Mesenchymal stem cell (in vitro differentiated cells and primary cell): ENCODE measurements at regions not wholly inside any gene's neighbourhood (a gene's known extent, or its start where the extent isn't known, plus 50 kb on each side); places are given as distances from the start of the nearest gene placed in this dataset.

Experiments used
- DNase-seq: peaks from one replicate; pipeline ENCODE4 v3.0.0-alpha.2; 2013
- H2AFZ ChIP-seq: one replicate; pipeline ENCODE4 v1.6.1; 2013; ENCODE audit warnings: low read depth, mild to moderate bottlenecking, control low read depth, inconsistent platforms, low read length, moderate library complexity
- H2AK5ac ChIP-seq: 2 replicates; pipeline ENCODE4 v1.6.1; 2013; ENCODE audit warnings: low read length, moderate library complexity, mild to moderate bottlenecking, inconsistent platforms; ENCODE audit not compliant: severe bottlenecking
- H2BK120ac ChIP-seq: one replicate; pipeline ENCODE4 v1.6.1; 2013; ENCODE audit warnings: low read depth, mild to moderate bottlenecking, inconsistent platforms, low read length, moderate library complexity
- H2BK12ac ChIP-seq, 2 experiments: one replicate each; pipeline ENCODE4 v1.6.1; 2013; ENCODE audit warnings: inconsistent platforms in 2 of 2, low read length in 2 of 2, mild to moderate bottlenecking in 2 of 2, moderate library complexity in 2 of 2, control low read depth in 1 of 2
- H2BK15ac ChIP-seq: one replicate; pipeline ENCODE4 v1.6.1; 2013; ENCODE audit warnings: mild to moderate bottlenecking, low read depth, inconsistent platforms; ENCODE audit not compliant: poor library complexity, severe bottlenecking
- H2BK5ac ChIP-seq: 2 replicates; pipeline ENCODE4 v1.6.1; 2013; ENCODE audit warnings: low read depth, mild to moderate bottlenecking, low read length, control low read depth, inconsistent platforms; ENCODE audit not compliant: poor library complexity, severe bottlenecking
- H3K14ac ChIP-seq, 2 experiments: one replicate each; pipeline ENCODE4 v1.6.1; 2013; ENCODE audit warnings: inconsistent platforms in 2 of 2, low read length in 2 of 2, control low read depth in 1 of 2, mild to moderate bottlenecking in 1 of 2, moderate library complexity in 1 of 2
- H3K18ac ChIP-seq, 2 experiments: one replicate each; pipeline ENCODE4 v1.6.1; 2013; ENCODE audit warnings: inconsistent platforms in 2 of 2, low read length in 2 of 2, control low read depth in 1 of 2, low read depth in 1 of 2, mild to moderate bottlenecking in 1 of 2
- H3K23ac ChIP-seq, 2 experiments: one replicate each; pipeline ENCODE4 v1.6.1; 2013; ENCODE audit warnings: inconsistent platforms in 2 of 2, low read length in 2 of 2, mild to moderate bottlenecking in 2 of 2, moderate library complexity in 2 of 2, control low read depth in 1 of 2
- H3K27ac ChIP-seq: 2 replicates; pipeline ENCODE4 v1.5.1; 2013; ENCODE audit warnings: mild to moderate bottlenecking, moderate library complexity, low read length, control low read depth, inconsistent platforms; ENCODE audit not compliant: poor library complexity, severe bottlenecking
- H3K27me3 ChIP-seq, 2 experiments: 2 replicates each; pipeline versions ENCODE4 v1.6.1 to v1.7.0; 2013; ENCODE audit warnings: low read length in 2 of 2, mild to moderate bottlenecking in 2 of 2, moderate library complexity in 2 of 2, control low read depth in 1 of 2, inconsistent platforms in 1 of 2; ENCODE audit not compliant: control insufficient read depth in 1 of 2, insufficient read depth in 1 of 2
- H3K36me3 ChIP-seq, 2 experiments: 2 replicates each; pipeline versions ENCODE4 v1.6.1 to v1.7.0; 2013; ENCODE audit warnings: low read length in 2 of 2, control low read depth in 1 of 2, inconsistent platforms in 1 of 2, low read depth in 1 of 2, mild to moderate bottlenecking in 1 of 2; ENCODE audit not compliant: insufficient read depth in 2 of 2, control insufficient read depth in 1 of 2
- H3K4ac ChIP-seq, 2 experiments: one replicate each; pipeline ENCODE4 v1.6.1; 2013; ENCODE audit warnings: inconsistent platforms in 2 of 2, low read length in 2 of 2, mild to moderate bottlenecking in 2 of 2, moderate library complexity in 2 of 2, control low read depth in 1 of 2, low read depth in 1 of 2
- H3K4me1 ChIP-seq: 2 replicates; pipeline ENCODE4 v1.6.1; 2013; ENCODE audit warnings: low read depth, low read length, control low read depth; ENCODE audit not compliant: control insufficient read depth, insufficient read depth
- H3K4me2 ChIP-seq: 2 replicates; pipeline ENCODE4 v1.6.1; 2013; ENCODE audit warnings: low read length, mild to moderate bottlenecking, inconsistent platforms; ENCODE audit not compliant: poor library complexity, severe bottlenecking
- H3K4me3 ChIP-seq, 2 experiments: 2 replicates each; pipeline versions ENCODE4 v1.5.1 to v1.7.0; 2013; ENCODE audit warnings: low read length in 2 of 2, mild to moderate bottlenecking in 2 of 2, control low read depth in 1 of 2, low read depth in 1 of 2; ENCODE audit not compliant: insufficient read depth in 1 of 2
- H3K79me1 ChIP-seq: replicated peaks from 2 replicates; pipeline ENCODE4 v1.6.1; 2013; ENCODE audit warnings: mild to moderate bottlenecking, control low read depth, low read length, inconsistent platforms; ENCODE audit not compliant: poor library complexity, severe bottlenecking
- H3K9ac ChIP-seq: 2 replicates; pipeline ENCODE4 v1.7.0; 2013; ENCODE audit warnings: mild to moderate bottlenecking, low read length, moderate library complexity
- H3K9me3 ChIP-seq: 2 replicates; pipeline ENCODE4 v1.7.0; 2013; ENCODE audit warnings: mild to moderate bottlenecking, low read length; ENCODE audit not compliant: control insufficient read depth
- H4K8ac ChIP-seq: one replicate; pipeline ENCODE4 v1.6.1; 2013; ENCODE audit warnings: inconsistent platforms, mild to moderate bottlenecking, low read length, moderate library complexity
- H4K91ac ChIP-seq: one replicate; pipeline ENCODE4 v1.6.1; 2013; ENCODE audit warnings: mild to moderate bottlenecking, low read length, inconsistent platforms
- WGBS: methylation state at CpG from one replicate; pipeline ENCODE4 v1.1.7; 2013; ENCODE audit warnings: mixed read lengths; 5-methylcytosine and 5-hydroxymethylcytosine counted together

DNA sequence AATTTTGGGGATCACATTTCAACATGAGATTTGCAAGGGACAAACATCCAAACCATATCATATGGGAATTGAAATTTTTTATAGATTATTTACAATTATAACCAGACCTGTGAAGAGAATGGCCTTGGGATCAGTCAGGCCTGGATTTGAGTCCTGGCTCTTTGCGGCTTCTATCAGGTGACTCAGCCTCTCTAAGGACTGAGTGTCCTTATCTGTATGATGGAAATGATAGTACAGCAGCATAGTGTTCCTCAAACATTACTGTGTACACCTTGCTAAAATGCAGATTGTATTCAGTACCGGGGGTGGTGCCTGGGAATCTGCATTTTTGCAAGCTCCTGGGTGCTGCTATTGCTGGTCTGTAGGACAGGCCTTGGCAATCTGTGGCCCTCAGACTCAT lies 206.7 kb upstream of the PROK2 start:
- Histone ChIP-seq H3K14ac (no peak overlapping the region), H3K27me3 (peaks cover 0 to 16% of the 10 kb centered on the region in 2 experiments), H3K4me3 (no peak overlapping the region), H2AK5ac (no peak overlapping the region), H4K8ac (no peak overlapping the region), H3K27ac (no peak overlapping the region), H3K4me2 (no peak overlapping the region), H3K18ac (no peak overlapping the region), H2BK120ac (no peak overlapping the region), H3K23ac (no peak overlapping the region), H4K91ac (no peak overlapping the region), H2BK12ac (no peak overlapping the region), H2AFZ (no peak overlapping the region), H3K9ac (no peak overlapping the region), H3K9me3 (no peaks in the 10 kb centered on the region), H3K4ac (no peak overlapping the region), H3K79me1 (no peaks in the 10 kb centered on the region), H2BK15ac (no peak overlapping the region), H3K36me3 (no peaks in the 10 kb centered on the region), H3K4me1 (no peaks in the 10 kb centered on the region), H2BK5ac (no peak overlapping the region)
- DNase-seq: no peak
- 70% methylated on average over 2 of the region's 2 CpGs for WGBS

- Histone ChIP-seq H2BK12ac (no peak overlapping the region), H3K4me3 (no peak overlapping the region), H3K4ac (no peak overlapping the region), H2AFZ (no peak overlapping the region), H2BK120ac (no peak overlapping the region), H3K23ac (no peak overlapping the region), H3K9me3 (no peaks in the 10 kb centered on the region), H3K18ac (no peak overlapping the region), H3K14ac (no peak overlapping the region), H2AK5ac (no peak overlapping the region), H3K4me1 (no peaks in the 10 kb centered on the region), H3K9ac (no peak overlapping the region), H3K79me1 (no peaks in the 10 kb centered on the region), H2BK15ac (no peak overlapping the region), H4K91ac (no peak overlapping the region), H3K27me3 (peaks cover 0 to 11% of the 10 kb centered on the region in 2 experiments), H3K27ac (no peak overlapping the region), H4K8ac (no peak overlapping the region), H2BK5ac (no peak overlapping the region), H3K4me2 (no peak overlapping the region), H3K36me3 (no peaks in the 10 kb centered on the region)
- 99% methylated on average over 2 of the region's 3 CpGs for WGBS
- DNase-seq: no peak
These were observed 206.1 kb upstream of the PROK2 start for GRCh38 chr3:71991046-71991445.

DNA sequence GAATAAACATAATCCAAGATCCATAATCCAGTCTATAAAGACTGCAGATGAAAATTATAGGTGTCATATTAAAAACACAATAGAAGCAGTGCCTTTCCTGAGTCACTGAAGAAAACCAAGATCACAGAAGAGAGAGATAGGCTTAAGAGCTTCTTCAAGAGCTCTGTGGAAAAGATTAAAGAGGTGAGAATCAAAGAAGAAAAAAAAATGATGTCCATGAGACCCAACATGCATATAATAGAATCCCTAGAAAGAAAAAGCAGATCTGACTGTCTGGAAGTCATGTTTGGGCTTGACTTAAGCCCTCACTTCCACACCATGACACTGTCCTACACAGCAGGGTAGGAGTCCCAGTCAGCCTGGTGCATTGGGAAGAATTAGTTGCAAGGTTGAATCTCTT lies 205.6 kb upstream of the PROK2 start:
- Histone ChIP-seq H3K4me3 (no peak overlapping the region), H2BK12ac (no peak overlapping the region), H3K4me1 (no peaks in the 10 kb centered on the region), H3K23ac (no peak overlapping the region), H3K18ac (no peak overlapping the region), H2BK5ac (no peak overlapping the region), H3K4ac (no peak overlapping the region), H2BK15ac (no peak overlapping the region), H3K9me3 (no peaks in the 10 kb centered on the region), H3K9ac (no peak overlapping the region), H3K27me3 (peaks cover 0 to 11% of the 10 kb centered on the region in 2 experiments), H4K8ac (no peak overlapping the region), H2AFZ (no peak overlapping the region), H3K36me3 (no peaks in the 10 kb centered on the region), H3K27ac (no peak overlapping the region), H2AK5ac (no peak overlapping the region), H2BK120ac (no peak overlapping the region), H3K79me1 (no peaks in the 10 kb centered on the region), H3K14ac (no peak overlapping the region), H4K91ac (no peak overlapping the region), H3K4me2 (no peak overlapping the region)
- no peak for DNase-seq

DNA sequence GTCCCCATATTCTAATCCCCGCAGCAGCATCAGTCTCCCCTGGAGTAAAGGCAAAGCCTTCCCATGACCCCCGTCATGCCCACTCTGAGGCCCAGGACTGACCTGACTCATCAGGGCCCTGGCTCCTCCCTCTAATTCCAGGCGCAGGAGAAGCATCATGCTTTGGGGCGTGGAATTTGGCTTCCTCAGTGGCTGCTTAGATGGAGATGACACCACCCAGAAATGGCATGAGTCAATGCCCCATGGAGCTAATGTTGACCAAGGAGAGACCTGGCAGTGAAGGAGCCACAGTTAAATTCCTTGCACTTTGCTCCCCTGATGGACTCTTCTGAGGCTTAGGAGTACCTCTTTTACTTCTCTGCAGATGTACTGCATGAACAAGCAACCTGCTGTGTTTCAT lies 204.2 kb upstream of the PROK2 start:
- Histone ChIP-seq H3K36me3 (no peaks in the 10 kb centered on the region), H2AK5ac (no peak overlapping the region), H3K79me1 (no peaks in the 10 kb centered on the region), H3K4me3 (no peak overlapping the region), H2BK120ac (no peak overlapping the region), H3K27ac (no peak overlapping the region), H2BK5ac (no peak overlapping the region), H3K4me1 (no peaks in the 10 kb centered on the region), H4K8ac (no peak overlapping the region), H3K4ac (no peak overlapping the region), H3K18ac (no peak overlapping the region), H3K4me2 (no peak overlapping the region), H4K91ac (no peak overlapping the region), H3K9ac (no peak overlapping the region), H3K23ac (no peak overlapping the region), H2BK15ac (no peak overlapping the region), H3K14ac (no peak overlapping the region), H3K27me3 (no peaks in the 10 kb centered on the region), H2BK12ac (no peak overlapping the region), H3K9me3 (no peaks in the 10 kb centered on the region), H2AFZ (no peak overlapping the region)
- WGBS: 66% methylated on average over 4 of the region's 4 CpGs
- DNase-seq: peak; percentile 11
